ENCODE measurements at regions not wholly inside any gene's neighbourhood (a gene's known extent, or its start where the extent isn't known, plus 50 kb on each side); places are given as distances from the start of the nearest gene placed in this dataset.
"Not testable (repeated sequence)": the region's sequence is repeated elsewhere in the genome, so short reads cannot be mapped to it uniquely, and the experiment has no call there.

DNA sequence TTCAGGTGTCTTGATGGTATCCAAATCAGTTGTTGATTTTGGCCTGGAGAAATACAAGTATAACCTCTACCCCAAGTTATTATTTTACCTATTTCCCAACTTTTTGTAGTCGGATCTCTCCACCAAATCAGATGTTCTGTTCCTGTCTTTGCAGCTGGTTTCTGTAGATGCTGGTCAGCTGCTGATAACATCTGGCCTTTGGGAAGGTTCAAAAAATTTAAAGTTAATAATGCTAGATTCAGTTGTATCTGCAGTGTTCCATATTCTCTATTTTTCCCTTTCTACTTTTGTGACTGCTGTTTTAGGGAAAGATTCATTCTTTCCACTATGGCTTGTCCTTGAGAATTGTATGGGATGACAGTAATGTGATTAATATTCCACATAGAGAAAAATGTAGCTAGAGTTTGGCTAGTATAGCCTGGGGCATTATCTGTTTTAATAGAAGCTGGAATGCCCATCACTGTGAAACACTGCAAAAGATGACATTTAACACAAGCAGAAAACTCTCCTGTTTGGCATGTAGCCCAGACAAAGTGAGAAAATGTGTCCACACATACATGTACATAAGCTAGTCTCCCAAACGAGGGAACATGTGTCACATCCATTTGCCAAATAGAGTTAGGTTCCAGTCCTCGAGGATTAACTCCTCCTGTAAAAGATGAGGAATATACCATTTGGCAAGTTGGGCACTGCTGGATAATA lies 99.2 kb downstream of the ZNF100 start:
- H3K4me1 Mint-ChIP-seq (ENCODE audit: low read depth in 2 of 2); ATAC-seq (replicated peaks); H3K9me3 Mint-ChIP-seq; DNase-seq; H3K36me3 Mint-ChIP-seq (ENCODE audit: insufficient read depth); H3K4me3 Mint-ChIP-seq; H3K27ac Mint-ChIP-seq: not testable (repeated sequence)
- peaks cover 6 to 13% of the 10 kb centered on the region in 2 donors for H3K27me3 Mint-ChIP-seq

DNA sequence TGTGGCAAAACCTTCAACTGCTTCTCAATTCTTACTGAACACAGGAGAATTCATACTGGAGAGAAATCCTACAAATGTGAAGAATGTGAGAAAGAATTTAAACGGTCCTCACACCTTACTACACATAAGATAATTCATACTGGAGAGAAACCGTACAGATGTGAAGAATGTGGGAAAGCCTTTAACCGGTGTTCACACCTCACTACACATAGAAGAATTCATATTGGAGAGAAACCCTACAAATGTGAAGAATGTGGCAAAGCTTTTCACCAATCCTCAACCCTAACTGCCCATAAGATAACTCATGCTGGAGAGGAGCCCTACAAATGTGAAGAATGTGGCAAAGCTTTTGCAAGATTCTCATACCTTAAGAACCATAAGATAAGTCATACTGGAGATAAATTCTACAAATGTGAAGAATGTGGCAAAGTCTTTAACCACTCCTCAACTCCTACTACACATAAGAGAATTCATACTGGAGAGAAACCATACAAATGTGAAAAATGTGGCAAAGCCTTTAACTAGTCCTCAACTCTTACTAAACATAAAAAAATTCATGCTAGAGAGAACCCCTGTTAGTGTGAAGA lies 111.7 kb downstream of the ZNF100 start:
- ATAC-seq (replicated peaks) = no peak
- H3K27me3 Mint-ChIP-seq = no peaks in the 10 kb centered on the region
- no peaks in the 10 kb centered on the region for H3K4me1 Mint-ChIP-seq (ENCODE audit: low read depth in 2 of 2)
- no peak for DNase-seq
- peaks cover 6 to 9% of the 10 kb centered on the region in 2 donors for H3K9me3 Mint-ChIP-seq
- H3K36me3 Mint-ChIP-seq (ENCODE audit: insufficient read depth) = peaks cover under 1% of the 10 kb centered on the region
- no peak overlapping the region for H3K4me3 Mint-ChIP-seq
- no peak overlapping the region for H3K27ac Mint-ChIP-seq

- H3K9me3 Mint-ChIP-seq, DNase-seq: not testable (repeated sequence)
These were observed 115.9 kb downstream of the ZNF100 start for GRCh38 chr19:21651478-21651877.

GRCh38 chr19:21638776-21639175 lies 128.6 kb downstream of the ZNF100 start:
- Mint-ChIP-seq H3K27me3 (no peaks in the 10 kb centered on the region), H3K27ac (no peak overlapping the region), H3K9me3 (no peaks in the 10 kb centered on the region), H3K36me3 (ENCODE audit: insufficient read depth) (no peaks in the 10 kb centered on the region), H3K4me3 (no peak overlapping the region), H3K4me1 (ENCODE audit: low read depth in 2 of 2) (no peaks in the 10 kb centered on the region)
- ATAC-seq (replicated peaks) = no peak
- no peak for DNase-seq

More at GRCh38 chr19:21651478-21651877, 115.9 kb downstream of the ZNF100 start:
- not testable (repeated sequence) for H3K27me3 Mint-ChIP-seq; H3K27ac Mint-ChIP-seq; H3K4me3 Mint-ChIP-seq; H3K36me3 Mint-ChIP-seq (ENCODE audit: insufficient read depth); ATAC-seq (replicated peaks); H3K4me1 Mint-ChIP-seq (ENCODE audit: low read depth in 2 of 2)

GRCh38 chr19:21626924-21627697 lies 121.7 kb downstream of the ZNF429 start:
- Mint-ChIP-seq H3K27ac (no peak overlapping the region), H3K27me3 (peaks cover 6 to 7% of the 10 kb centered on the region in 2 donors), H3K36me3 (ENCODE audit: insufficient read depth) (peaks cover 3% of the 10 kb centered on the region), H3K4me3 (no peak overlapping the region), H3K9me3 (peaks cover 3 to 5% of the 10 kb centered on the region in 2 donors), H3K4me1 (ENCODE audit: low read depth in 2 of 2) (no peaks in the 10 kb centered on the region)
- ATAC-seq (replicated peaks) (no peak), DNase-seq (no peak)

- no peak overlapping the region for H3K4me3 Mint-ChIP-seq
- H3K9me3 Mint-ChIP-seq = peaks cover 3 to 5% of the 10 kb centered on the region in 2 donors
- H3K36me3 Mint-ChIP-seq (ENCODE audit: insufficient read depth) = peaks cover 3% of the 10 kb centered on the region
- DNase-seq = no peak
- H3K27ac Mint-ChIP-seq = no peak overlapping the region
- no peak for ATAC-seq (replicated peaks)
- H3K4me1 Mint-ChIP-seq (ENCODE audit: low read depth in 2 of 2) = no peaks in the 10 kb centered on the region
- H3K27me3 Mint-ChIP-seq = peaks cover 6 to 7% of the 10 kb centered on the region in 2 donors
These were observed 120.7 kb downstream of the ZNF429 start for GRCh38 chr19:21626091-21626490.

DNA sequence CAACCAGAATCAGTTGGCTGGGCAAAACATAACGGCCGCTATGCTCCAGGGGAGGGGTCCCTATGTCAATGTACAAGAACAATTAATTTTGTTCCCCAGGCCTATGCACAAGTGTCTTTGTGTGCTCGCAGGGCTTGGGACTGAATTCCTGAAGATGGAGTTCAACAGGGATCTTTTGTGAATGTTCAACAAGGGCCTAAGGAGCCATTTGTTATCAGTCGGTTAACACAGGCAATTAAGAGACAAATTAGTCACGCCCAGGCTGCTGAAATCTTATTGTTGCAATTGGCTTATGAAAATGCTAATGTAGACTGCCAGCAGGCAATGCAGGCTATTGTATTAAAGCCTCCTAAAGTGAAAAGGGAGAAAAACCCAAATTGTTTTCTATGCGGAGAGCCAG lies 117.5 kb downstream of the ZNF429 start:
- ATAC-seq (replicated peaks) = no peak
- H3K27me3 Mint-ChIP-seq = peaks cover 0 to 2% of the 10 kb centered on the region in 2 donors

DNA sequence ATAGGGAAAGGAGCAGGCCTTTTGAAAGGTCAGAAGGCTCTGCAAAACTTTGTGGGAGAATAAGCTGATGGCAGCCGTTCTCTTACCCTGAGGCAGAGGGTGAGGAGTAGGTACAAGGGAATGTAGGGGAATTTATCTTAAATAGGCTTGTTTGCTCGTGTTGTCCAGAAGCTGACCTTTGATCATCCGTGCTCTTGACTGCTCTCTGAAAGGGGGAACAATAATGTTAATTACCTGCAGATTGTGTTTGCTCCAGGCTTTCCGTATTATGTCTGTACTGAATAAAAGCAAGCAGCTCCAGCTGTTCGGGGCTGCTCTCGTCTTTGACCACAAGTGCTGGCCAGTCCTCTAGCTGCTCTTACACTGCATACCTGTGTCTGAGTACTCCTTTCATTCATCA lies 116.3 kb downstream of the ZNF429 start:
- Mint-ChIP-seq H3K27ac (no peak overlapping the region), H3K27me3 (peaks cover 0 to 7% of the 10 kb centered on the region in 2 donors), H3K4me3 (no peak overlapping the region), H3K36me3 (ENCODE audit: insufficient read depth) (no peaks in the 10 kb centered on the region), H3K9me3 (no peaks in the 10 kb centered on the region), H3K4me1 (ENCODE audit: low read depth in 2 of 2) (no peaks in the 10 kb centered on the region)
- ATAC-seq (replicated peaks) (no peak), DNase-seq (no peak)

More for the DNA sequence above, 117.5 kb downstream of the ZNF429 start:
- Mint-ChIP-seq H3K9me3 (no peaks in the 10 kb centered on the region), H3K4me3 (no peak overlapping the region), H3K4me1 (ENCODE audit: low read depth in 2 of 2) (no peaks in the 10 kb centered on the region), H3K36me3 (ENCODE audit: insufficient read depth) (no peaks in the 10 kb centered on the region), H3K27ac (no peak overlapping the region)
- no peak for DNase-seq

DNA sequence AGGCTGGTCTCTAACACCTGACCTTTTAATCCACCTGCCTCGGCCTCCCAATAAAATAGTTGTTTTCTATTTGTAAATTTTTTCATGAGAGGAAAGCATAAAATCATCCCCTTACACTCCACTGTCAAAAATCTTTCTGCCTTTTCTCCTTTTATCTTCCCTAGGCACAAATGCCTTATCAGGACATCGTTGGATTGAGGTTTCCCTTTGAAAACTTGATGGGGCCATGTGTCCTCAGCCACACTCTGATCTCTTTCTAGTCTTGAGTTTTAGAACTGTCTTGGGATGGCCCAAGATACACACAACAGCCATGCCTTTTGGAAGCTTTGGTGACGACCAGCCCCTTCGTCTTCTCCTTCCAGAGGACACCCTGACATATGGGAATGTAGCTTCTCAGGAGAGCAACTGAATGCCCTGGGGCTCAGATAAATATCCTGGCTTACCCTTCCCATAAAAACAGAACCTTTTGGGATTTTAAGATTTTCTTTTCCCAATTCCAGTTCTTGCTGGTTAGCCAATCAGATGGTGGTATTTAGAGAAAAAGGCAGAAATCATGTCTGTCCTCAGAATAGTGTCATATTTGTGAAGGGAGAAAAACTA lies 112.4 kb downstream of the ZNF429 start:
- no peak overlapping the region for H3K4me3 Mint-ChIP-seq
- no peaks in the 10 kb centered on the region for H3K9me3 Mint-ChIP-seq
- H3K27ac Mint-ChIP-seq = no peak overlapping the region
- DNase-seq = no peak
- no peaks in the 10 kb centered on the region for H3K4me1 Mint-ChIP-seq (ENCODE audit: low read depth in 2 of 2)
- H3K36me3 Mint-ChIP-seq (ENCODE audit: insufficient read depth) = no peaks in the 10 kb centered on the region
- no peak for ATAC-seq (replicated peaks)
- peaks cover 0 to 7% of the 10 kb centered on the region in 2 donors for H3K27me3 Mint-ChIP-seq

- H3K27me3 Mint-ChIP-seq; H3K4me1 Mint-ChIP-seq (ENCODE audit: low read depth in 2 of 2); ATAC-seq (replicated peaks); H3K9me3 Mint-ChIP-seq; H3K36me3 Mint-ChIP-seq (ENCODE audit: insufficient read depth); DNase-seq; H3K4me3 Mint-ChIP-seq; H3K27ac Mint-ChIP-seq: not testable (repeated sequence)
These were observed 109.4 kb downstream of the ZNF429 start for GRCh38 chr19:21614776-21615175.

DNA sequence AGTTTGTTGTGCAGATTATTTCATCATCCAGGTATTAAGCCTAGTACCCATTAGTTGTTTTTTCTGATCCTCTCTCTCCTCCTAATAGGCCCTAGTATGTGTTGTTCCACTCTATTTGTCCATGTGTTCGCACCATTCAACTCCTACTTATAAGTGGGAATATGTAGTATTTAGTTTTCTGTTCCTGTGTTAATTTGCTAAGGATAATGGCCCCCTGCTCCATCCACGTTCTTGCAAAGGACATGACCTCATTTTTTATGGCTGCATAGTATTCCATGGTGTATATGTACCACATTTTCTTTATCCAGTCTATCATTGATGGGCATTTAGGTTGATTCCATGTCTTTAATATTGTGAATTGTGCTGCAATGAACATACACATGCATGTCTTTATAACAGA lies 107.8 kb downstream of the ZNF429 start:
- DNase-seq; ATAC-seq (replicated peaks); H3K27ac Mint-ChIP-seq; H3K4me1 Mint-ChIP-seq (ENCODE audit: low read depth in 2 of 2); H3K27me3 Mint-ChIP-seq; H3K36me3 Mint-ChIP-seq (ENCODE audit: insufficient read depth); H3K9me3 Mint-ChIP-seq; H3K4me3 Mint-ChIP-seq: not testable (repeated sequence)

DNA sequence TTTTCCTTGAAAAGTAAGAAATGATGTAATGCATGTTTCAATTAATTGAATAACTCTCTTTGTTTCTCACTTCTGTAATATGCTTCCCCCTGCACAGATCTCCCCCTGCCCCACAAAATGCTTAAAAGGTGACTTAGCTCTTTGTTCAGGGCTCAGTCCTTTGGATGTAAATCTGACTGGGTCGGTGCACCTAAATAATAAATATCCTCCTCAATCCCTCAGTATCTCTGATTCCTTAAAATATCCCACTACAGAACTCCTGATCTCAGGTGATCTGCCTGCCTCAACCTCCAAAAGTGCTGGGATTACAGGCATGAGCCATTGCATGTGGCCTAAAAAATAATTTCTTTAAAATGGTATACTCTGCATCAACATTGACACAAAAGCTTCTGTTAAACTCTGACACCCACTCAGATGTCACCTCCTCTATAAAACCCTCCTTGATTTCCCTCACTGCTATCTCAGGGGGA lies 107.0 kb downstream of the ZNF429 start:
- H3K9me3 Mint-ChIP-seq = no peaks in the 10 kb centered on the region
- no peaks in the 10 kb centered on the region for H3K4me1 Mint-ChIP-seq (ENCODE audit: low read depth in 2 of 2)
- no peaks in the 10 kb centered on the region for H3K27me3 Mint-ChIP-seq
- ATAC-seq (replicated peaks) (no peak), DNase-seq (no peak)
- no peak overlapping the region for H3K4me3 Mint-ChIP-seq
- no peak overlapping the region for H3K27ac Mint-ChIP-seq
- no peaks in the 10 kb centered on the region for H3K36me3 Mint-ChIP-seq (ENCODE audit: insufficient read depth)

DNA sequence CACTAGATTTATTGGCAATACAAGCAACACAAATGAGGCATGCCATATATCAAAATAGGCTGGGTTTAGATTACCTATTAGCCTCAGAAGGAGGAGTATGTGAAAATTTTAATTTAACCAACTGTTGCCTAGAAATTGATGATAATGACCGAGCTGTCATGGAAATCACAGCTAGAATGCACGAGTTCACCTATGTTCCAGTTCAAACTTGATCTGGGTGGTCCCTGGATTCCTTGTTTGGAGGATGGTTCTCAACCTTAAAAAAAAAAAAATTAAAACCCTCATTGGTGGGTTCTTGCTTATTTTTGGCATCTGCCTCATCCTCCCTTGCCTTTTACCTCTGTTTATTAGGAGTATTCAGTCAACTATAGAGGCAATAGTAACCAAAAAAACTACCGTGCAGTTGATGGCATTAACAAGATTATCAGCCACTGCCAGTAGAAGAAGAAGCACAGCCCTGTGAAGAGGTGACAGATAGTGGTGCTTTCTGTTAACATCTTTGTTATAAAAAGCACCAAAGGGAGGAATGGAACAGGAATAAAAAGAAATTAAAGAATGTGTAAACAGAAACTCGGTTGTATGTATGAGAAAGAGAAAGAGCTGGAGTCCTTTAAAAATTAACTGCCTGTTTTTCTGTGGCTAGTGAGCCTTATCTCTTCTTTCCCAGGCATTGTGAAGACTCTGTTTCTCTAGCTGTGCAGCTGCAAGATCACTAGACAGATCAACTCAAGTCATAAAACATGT lies 106.4 kb downstream of the ZNF429 start:
- H3K4me1 Mint-ChIP-seq (ENCODE audit: low read depth in 2 of 2) = no peaks in the 10 kb centered on the region
- no peak for DNase-seq
- no peaks in the 10 kb centered on the region for H3K9me3 Mint-ChIP-seq
- H3K27ac Mint-ChIP-seq = no peak overlapping the region
- ATAC-seq (replicated peaks) = no peak
- H3K4me3 Mint-ChIP-seq = no peak overlapping the region
- H3K27me3 Mint-ChIP-seq = no peaks in the 10 kb centered on the region
- H3K36me3 Mint-ChIP-seq (ENCODE audit: insufficient read depth) = no peaks in the 10 kb centered on the region
